HUES6 (cell line): ENCODE measurements at regions not wholly inside any gene's neighbourhood (a gene's known extent, or its start where the extent isn't known, plus 50 kb on each side); places are given as distances from the start of the nearest gene placed in this dataset.

Source experiments
- H3K27ac ChIP-seq: 2 replicates; pipeline ENCODE4 v1.7.0; 2013; ENCODE audit warnings: low read depth, mild to moderate bottlenecking, low read length, inconsistent platforms
- H3K27me3 ChIP-seq: 2 replicates; pipeline ENCODE4 v1.6.1; 2013; ENCODE audit warnings: low read length; ENCODE audit not compliant: control insufficient read depth, insufficient read depth
- H3K36me3 ChIP-seq: 2 replicates; pipeline ENCODE4 v1.6.1; 2013; ENCODE audit warnings: low read length; ENCODE audit not compliant: control insufficient read depth, insufficient read depth
- H3K4me1 ChIP-seq: 2 replicates; pipeline ENCODE4 v1.6.1; 2013; ENCODE audit warnings: low read length; ENCODE audit not compliant: control insufficient read depth, insufficient read depth
- H3K4me3 ChIP-seq: 2 replicates; pipeline ENCODE4 v1.5.1; 2013; ENCODE audit warnings: low read depth, low read length
- H3K9ac ChIP-seq: one replicate; pipeline ENCODE4 v1.6.1; 2013; ENCODE audit warnings: mild to moderate bottlenecking, low read length
- H3K9me3 ChIP-seq: 2 replicates; pipeline ENCODE4 v1.6.1; 2013; ENCODE audit warnings: low read depth, low read length; ENCODE audit not compliant: control insufficient read depth, insufficient read depth

- Histone ChIP-seq H3K4me1 (peaks cover 10% of the 10 kb centered on the region; the same call in 1 of the 2 replicates), H3K4me3 (no peak overlapping the region), H3K9ac (no peak overlapping the region), H3K27me3 (peaks cover 85% of the 10 kb centered on the region), H3K9me3 (no peaks in the 10 kb centered on the region), H3K27ac (no peak overlapping the region), H3K36me3 (no peaks in the 10 kb centered on the region)
Observed at GRCh38 chr21:38658511-38658910, 147.2 kb upstream of the ETS2 start.

- peaks cover 92% of the 10 kb centered on the region for H3K27me3 ChIP-seq
Observed at GRCh38 chr21:38659936-38660332, 145.8 kb upstream of the ETS2 start.

GRCh38 chr21:38660333-38661196, 145.2 kb upstream of the ETS2 start:
- peaks cover 86% of the 10 kb centered on the region for H3K27me3 ChIP-seq
- H3K9me3 ChIP-seq: no peaks in the 10 kb centered on the region
- no peaks in the 10 kb centered on the region for H3K36me3 ChIP-seq
- H3K4me1 ChIP-seq: peaks cover 13% of the 10 kb centered on the region; the same call in 1 of the 2 replicates
- peak overlapping the region; percentile 13 for H3K9ac ChIP-seq
- peak overlapping the region; percentile 67 for H3K4me3 ChIP-seq
- H3K27ac ChIP-seq: no peak overlapping the region

More at GRCh38 chr21:38659936-38660332, 145.8 kb upstream of the ETS2 start:
- no peaks in the 10 kb centered on the region for H3K36me3 ChIP-seq
- H3K4me3 ChIP-seq: peak overlapping the region; percentile 67
- peaks cover 13% of the 10 kb centered on the region; the same call in 1 of the 2 replicates for H3K4me1 ChIP-seq
- no peak overlapping the region for H3K27ac ChIP-seq
- H3K9ac ChIP-seq: no peak overlapping the region
- H3K9me3 ChIP-seq: no peaks in the 10 kb centered on the region

- Histone ChIP-seq H3K9me3 (no peaks in the 10 kb centered on the region), H3K27ac (no peak overlapping the region), H3K27me3 (peaks cover 78% of the 10 kb centered on the region), H3K4me1 (peaks cover 13% of the 10 kb centered on the region; the same call in 1 of the 2 replicates), H3K4me3 (peak overlapping the region; percentile 67), H3K9ac (no peak overlapping the region), H3K36me3 (no peaks in the 10 kb centered on the region)
Observed at GRCh38 chr21:38661197-38661871, 144.4 kb upstream of the ETS2 start.

- peaks cover 13% of the 10 kb centered on the region; the same call in 1 of the 2 replicates for H3K4me1 ChIP-seq
- peaks cover 72% of the 10 kb centered on the region for H3K27me3 ChIP-seq
- no peak overlapping the region for H3K27ac ChIP-seq
- H3K36me3 ChIP-seq: no peaks in the 10 kb centered on the region
- no peak overlapping the region for H3K9ac ChIP-seq
- H3K4me3 ChIP-seq: peak overlapping the region; percentile 67
- no peaks in the 10 kb centered on the region for H3K9me3 ChIP-seq
Observed at GRCh38 chr21:38661889-38662568, 143.7 kb upstream of the ETS2 start.

GRCh38 chr21:38663282-38663681, 142.4 kb upstream of the ETS2 start:
- H3K4me1 ChIP-seq: peaks cover 13% of the 10 kb centered on the region; the same call in 1 of the 2 replicates
- H3K9ac ChIP-seq: no peak overlapping the region
- H3K27ac ChIP-seq: no peak overlapping the region
- peaks cover 59% of the 10 kb centered on the region for H3K27me3 ChIP-seq
- H3K36me3 ChIP-seq: no peaks in the 10 kb centered on the region
- no peaks in the 10 kb centered on the region for H3K9me3 ChIP-seq
- no peak overlapping the region for H3K4me3 ChIP-seq

- Histone ChIP-seq H3K27me3 (peaks cover 49% of the 10 kb centered on the region), H3K9ac (no peak overlapping the region), H3K4me3 (no peak overlapping the region), H3K9me3 (no peaks in the 10 kb centered on the region), H3K4me1 (peaks cover 13% of the 10 kb centered on the region; the same call in 1 of the 2 replicates), H3K36me3 (no peaks in the 10 kb centered on the region), H3K27ac (no peak overlapping the region)
Observed at GRCh38 chr21:38664315-38664714, 141.4 kb upstream of the ETS2 start.

- H3K27ac ChIP-seq: no peak overlapping the region
Observed at GRCh38 chr21:38664841-38665240, 140.9 kb upstream of the ETS2 start.

GRCh38 chr21:38667291-38667870, 138.3 kb upstream of the ETS2 start:
- no peak overlapping the region for H3K4me3 ChIP-seq
- H3K4me1 ChIP-seq: peaks cover 3% of the 10 kb centered on the region; the same call in 1 of the 2 replicates
- H3K9ac ChIP-seq: no peak overlapping the region
- no peaks in the 10 kb centered on the region for H3K36me3 ChIP-seq
- no peaks in the 10 kb centered on the region for H3K9me3 ChIP-seq
- H3K27me3 ChIP-seq: peaks cover 18% of the 10 kb centered on the region
- no peak overlapping the region for H3K27ac ChIP-seq

More at GRCh38 chr21:38664841-38665240, 140.9 kb upstream of the ETS2 start:
- Histone ChIP-seq H3K36me3 (no peaks in the 10 kb centered on the region), H3K27me3 (peaks cover 43% of the 10 kb centered on the region), H3K9ac (no peak overlapping the region), H3K4me3 (no peak overlapping the region), H3K4me1 (peaks cover 13% of the 10 kb centered on the region; the same call in 1 of the 2 replicates), H3K9me3 (no peaks in the 10 kb centered on the region)

GRCh38 chr21:38668067-38668466, 137.7 kb upstream of the ETS2 start:
- Histone ChIP-seq H3K9ac (no peak overlapping the region), H3K27me3 (peaks cover 12% of the 10 kb centered on the region), H3K36me3 (no peaks in the 10 kb centered on the region), H3K4me1 (peaks cover 3% of the 10 kb centered on the region; the same call in 1 of the 2 replicates), H3K27ac (no peak overlapping the region), H3K9me3 (no peaks in the 10 kb centered on the region), H3K4me3 (no peak overlapping the region)
